GM12892 (cell line): ENCODE measurements at regions not wholly inside any gene's neighbourhood (a gene's known extent, or its start where the extent isn't known, plus 50 kb on each side); places are given as distances from the start of the nearest gene placed in this dataset.
"Not testable (repeated sequence)": the region's sequence is repeated elsewhere in the genome, so short reads cannot be mapped to it uniquely, and the experiment has no call there.

Experiments
- DNase-seq: peaks from one replicate; pipeline ENCODE4 v3.0.0; 2011; ENCODE audit not compliant: insufficient read length
- FAIRE-seq: peaks from 2 replicates; lab custom pipeline; 2011; peaks lifted over from hg19 to GRCh38; lab: Jason Lieb, UNC

DNA sequence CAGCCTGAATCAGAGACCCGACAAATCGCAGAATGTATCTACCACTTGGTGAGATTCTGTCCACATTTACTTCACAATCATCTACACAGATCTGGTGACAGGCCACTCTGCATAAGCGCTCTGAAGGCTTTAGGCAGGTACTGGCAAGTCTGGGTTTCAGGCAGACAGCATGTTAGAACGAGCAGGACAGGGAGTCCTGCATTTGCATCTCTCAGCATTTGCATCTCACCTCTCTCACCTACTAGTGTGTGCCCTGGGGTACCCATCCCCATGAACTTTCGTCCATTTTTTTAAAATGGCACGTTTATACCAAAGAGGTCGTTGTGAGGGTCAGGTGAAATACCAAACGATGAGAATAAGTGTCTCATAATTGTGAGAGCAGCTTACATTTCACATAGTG is 108.2 kb downstream of the SPATA31A1 start:
- FAIRE-seq, DNase-seq: not testable (repeated sequence)

DNA sequence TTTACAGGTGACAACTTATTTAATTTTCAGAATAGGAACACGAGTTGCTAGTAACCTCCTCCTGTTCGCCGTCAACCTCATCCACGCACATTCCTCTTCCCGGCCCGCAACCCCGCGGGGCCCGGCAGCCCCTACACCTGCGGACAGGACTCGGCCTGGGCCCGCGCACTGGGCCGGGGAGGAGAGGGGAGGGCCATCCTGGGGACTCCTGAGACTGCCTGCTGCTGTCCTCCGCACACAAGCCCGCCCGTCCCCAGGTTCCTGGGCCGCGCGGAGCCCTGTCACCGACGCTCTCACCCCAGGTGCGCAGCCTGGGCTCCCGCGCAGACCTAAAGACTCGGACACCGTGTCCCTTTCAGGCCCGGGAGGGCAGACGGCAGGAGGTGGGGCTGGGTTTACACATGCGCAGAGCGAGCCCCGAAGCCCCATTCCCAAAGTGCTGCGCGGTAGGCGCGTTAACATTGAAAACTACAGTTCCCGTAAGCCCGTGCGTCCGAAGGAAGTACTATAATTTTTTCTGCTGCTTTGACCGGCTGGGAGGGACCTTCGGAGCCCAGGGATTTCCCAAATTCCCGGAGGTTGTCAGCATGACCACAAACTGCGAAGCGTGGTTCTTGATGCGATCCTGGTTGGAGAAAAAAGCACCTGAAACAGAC is 108.8 kb downstream of the SPATA31A1 start:
- not testable (repeated sequence) for DNase-seq, FAIRE-seq

DNA sequence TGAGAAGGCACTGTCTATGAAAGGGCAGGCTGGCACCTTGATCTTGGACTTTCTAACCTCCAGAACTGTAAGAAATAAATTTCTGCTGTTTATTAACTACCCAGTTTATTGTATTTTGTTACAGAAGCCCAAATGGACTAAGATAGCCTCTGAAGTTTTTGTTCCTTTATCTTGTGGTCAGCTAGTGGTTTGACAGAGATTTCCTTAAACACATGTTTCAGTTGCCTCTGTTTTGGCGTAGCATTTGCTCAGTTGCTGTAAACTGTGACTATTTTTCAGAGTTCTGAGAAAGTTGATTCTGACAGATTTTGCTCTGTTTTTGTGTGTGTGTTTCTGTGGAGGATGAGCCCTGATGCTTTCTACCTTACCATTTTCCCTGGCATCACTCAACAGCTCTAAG is 119.0 kb downstream of the SPATA31A1 start:
- DNase-seq, FAIRE-seq: not testable (repeated sequence)

- DNase-seq, FAIRE-seq: not testable (repeated sequence)
Measured at GRCh38 chr9:39483073-39483472, 127.6 kb downstream of the SPATA31A1 start.

DNA sequence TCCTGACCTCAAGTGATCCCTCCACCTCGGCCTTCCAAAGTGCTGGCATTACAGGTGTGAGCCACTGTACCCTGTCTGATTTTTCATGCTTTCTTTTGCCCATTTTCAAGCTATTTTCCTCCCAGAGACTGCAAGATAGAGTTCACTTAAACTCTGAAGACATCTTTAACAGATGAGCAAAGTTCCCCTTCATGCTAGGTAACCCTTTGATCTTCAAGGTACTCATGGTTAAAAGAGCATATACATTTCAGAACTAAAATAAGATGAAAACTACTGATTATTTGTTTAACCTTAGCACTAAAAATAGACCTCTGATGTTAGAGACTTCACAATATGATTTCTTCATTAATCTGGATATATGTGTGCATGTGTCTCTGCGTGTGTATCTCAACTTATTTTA is 128.4 kb downstream of the SPATA31A1 start:
- not testable (repeated sequence) for DNase-seq, FAIRE-seq

GRCh38 chr9:39484292-39484691 is 128.8 kb downstream of the SPATA31A1 start:
- not testable (repeated sequence) for DNase-seq, FAIRE-seq

- not testable (repeated sequence) for DNase-seq, FAIRE-seq
Measured at GRCh38 chr9:39487477-39487876, 132.0 kb downstream of the SPATA31A1 start.

GRCh38 chr9:39496248-39496647 is 140.8 kb downstream of the SPATA31A1 start:
- not testable (repeated sequence) for FAIRE-seq, DNase-seq

DNA sequence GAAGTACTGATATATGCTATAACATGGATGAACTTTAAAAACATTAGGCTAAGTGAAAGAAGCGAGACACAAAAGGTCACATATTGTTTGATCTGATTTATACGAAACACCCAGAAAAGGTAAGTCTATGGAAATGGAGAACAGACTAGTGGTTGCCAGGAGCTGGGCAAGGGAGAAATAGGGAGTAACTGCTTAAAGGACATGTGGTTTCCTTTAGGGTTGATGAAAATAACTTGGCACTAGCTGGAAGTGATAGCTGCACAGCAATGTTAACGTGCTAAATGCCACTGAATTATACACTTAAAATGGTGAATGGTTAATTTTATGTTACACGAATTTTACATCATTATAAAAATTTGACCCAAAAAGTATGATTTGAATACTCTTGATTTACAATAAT is 147.7 kb downstream of the SPATA31A1 start:
- not testable (repeated sequence) for FAIRE-seq, DNase-seq

DNA sequence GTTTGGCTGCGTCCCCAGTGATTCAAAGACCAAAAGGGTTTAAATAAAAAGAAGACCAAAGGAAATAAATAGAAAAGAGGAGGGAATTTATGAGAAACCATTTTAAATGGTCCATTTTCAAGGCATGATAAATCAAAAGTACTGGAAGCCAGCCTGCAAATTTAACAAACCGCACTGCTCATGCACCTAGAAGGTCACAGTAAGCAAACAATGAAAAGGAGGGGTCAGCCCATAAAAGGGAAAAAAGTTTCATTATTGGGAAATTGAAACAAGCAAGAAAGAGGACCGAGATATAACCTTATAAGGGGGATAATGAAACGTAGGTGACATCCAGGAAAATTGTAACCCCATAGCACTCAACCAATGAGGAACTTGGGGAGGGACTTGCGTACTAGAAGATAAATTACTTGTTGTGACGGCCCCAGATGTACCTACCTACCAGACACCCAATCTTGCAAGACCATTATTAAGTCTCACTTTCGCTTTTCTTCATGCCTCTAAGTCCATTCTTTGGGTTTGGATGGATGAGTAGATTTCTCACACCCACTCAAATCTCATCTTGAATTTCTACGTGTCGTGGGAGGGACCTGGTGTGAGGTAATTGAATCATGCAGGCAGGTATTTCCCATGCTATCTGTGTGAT is 172.0 kb downstream of the SPATA31A1 start:
- FAIRE-seq, DNase-seq: not testable (repeated sequence)

- not testable (repeated sequence) for FAIRE-seq, DNase-seq
Measured at GRCh38 chr9:39532597-39532996, 177.1 kb downstream of the SPATA31A1 start.

DNA sequence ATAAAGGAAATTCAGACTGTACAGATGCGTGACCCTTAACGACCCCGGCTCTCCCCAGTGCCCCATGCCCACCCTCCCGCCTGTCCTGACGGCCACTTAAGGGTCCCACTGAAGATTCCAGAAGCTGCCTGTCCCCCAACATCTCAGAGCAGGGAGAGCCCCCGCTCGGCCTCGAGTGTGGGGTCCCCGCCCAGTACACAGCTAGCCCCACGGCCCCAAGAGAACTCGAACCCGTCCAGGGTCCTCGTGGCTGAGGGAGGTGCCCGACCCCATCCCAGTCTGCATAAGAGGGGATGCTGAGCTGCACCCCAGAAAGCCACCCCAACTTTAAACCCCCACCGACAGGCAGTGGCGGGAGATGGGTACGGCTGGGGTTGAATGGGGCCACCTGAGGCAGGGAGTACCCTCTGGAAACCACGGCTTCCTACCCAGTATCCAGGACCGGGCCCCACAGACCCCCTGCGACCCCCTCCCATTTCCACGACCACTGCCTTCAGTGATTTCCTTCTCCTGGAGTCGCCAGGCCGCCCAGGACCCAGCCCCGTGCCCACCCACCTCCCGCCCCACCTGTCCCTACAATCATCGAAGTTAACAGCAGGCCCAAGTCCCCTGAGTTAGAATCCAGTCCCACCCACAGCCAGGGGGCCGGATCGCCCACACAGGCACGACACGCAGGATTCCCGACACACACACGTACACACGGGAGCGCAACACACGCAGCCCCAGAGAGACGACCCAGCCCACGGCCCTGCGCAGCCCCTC is 177.7 kb downstream of the SPATA31A1 start:
- FAIRE-seq, DNase-seq: not testable (repeated sequence)

DNA sequence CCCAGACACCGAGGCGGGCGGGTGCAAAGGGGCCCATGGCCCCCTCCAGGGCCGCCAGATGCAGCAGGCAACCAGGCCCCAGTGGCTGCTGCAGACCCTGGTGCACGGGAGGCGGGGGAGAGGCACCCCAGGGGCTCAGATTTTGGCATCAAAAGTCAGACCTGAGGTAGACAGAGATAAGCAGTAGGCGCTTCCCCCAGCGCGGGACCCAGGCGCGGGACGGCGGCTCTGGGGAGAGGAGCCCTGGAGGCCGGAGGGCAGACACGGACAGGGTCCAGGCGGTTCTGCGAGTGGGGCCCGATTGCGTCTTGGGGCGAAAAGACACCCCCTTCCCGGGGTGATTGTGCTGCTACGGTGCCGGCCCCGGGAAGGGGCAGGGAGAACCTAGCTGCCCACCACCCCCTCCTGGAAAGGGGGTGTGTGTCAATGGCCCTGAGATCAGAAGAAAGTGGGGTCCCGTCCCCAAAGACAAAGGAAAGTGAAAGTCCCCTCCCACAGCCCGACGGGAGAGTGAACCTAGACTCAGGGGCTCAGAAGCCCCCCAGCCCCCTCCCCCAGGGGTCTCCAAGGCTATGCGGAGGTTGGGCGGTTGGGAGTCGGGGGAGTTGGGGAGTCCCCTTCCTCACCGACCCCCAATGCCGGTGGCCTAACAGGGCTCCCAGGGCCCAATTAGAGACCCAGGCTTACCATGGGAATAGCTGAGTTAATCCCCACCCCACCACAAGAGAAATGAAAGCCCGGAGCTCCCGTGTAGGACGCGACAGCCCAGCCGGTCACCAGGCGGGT is 178.5 kb downstream of the SPATA31A1 start:
- not testable (repeated sequence) for DNase-seq, FAIRE-seq

GRCh38 chr9:39534897-39535296 is 179.4 kb downstream of the SPATA31A1 start:
- FAIRE-seq, DNase-seq: not testable (repeated sequence)

DNA sequence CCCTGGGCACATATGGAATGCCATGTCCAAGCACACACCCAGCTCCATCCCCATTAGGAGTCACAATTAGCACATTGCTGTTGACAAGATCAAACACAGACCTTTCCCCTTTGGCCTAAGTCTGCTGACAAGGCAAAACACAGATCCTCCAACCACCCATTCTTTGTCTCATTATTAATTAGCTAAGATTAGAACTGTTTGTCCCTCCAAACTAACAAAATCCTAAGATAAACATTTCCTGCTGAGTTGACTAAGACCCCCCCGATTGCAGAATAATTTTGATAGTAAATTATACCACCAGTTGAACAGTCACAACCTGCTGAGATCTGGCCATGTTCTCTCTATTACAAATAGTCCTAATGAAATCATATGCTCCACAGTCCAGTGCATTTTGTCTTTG is 186.7 kb downstream of the SPATA31A1 start:
- FAIRE-seq, DNase-seq: not testable (repeated sequence)

- FAIRE-seq = not testable (repeated sequence)
Measured at GRCh38 chr9:39545079-39545478, 189.6 kb downstream of the SPATA31A1 start.

GRCh38 chr9:39550573-39550972 is 195.1 kb downstream of the SPATA31A1 start:
- FAIRE-seq, DNase-seq: not testable (repeated sequence)

More at GRCh38 chr9:39545079-39545478, 189.6 kb downstream of the SPATA31A1 start:
- not testable (repeated sequence) for DNase-seq

DNA sequence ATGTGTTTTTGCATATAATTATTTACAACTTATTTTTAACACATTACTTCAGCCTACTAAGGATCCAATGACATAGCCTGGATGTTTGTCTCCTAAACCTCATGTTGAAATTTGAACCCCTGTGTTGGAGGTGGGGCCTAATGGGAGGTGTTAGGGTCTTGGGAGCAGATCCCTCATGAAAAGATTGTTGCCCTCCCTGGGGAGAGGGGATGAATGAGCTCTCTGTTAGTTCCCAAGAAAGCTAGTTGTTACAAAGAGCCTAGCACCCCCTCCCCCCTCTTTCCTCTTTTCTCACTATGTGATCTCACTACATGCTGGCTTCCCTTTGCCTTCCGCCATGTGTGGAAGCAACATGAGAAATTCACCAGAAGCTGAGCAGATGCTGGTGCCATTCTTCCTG is 196.1 kb downstream of the SPATA31A1 start:
- not testable (repeated sequence) for FAIRE-seq, DNase-seq

- not testable (repeated sequence) for DNase-seq, FAIRE-seq
Measured at GRCh38 chr9:39552242-39552881, 196.9 kb downstream of the SPATA31A1 start.
